GM19452 (cell line): ENCODE measurements at regions not wholly inside any gene's neighbourhood (a gene's known extent, or its start where the extent isn't known, plus 50 kb on each side); places are given as distances from the start of the nearest gene placed in this dataset.
"Not testable (repeated sequence)": the region's sequence is repeated elsewhere in the genome, so short reads cannot be mapped to it uniquely, and the experiment has no call there.

Experiments used
- ATAC-seq: cut with Tn5 transposase; IDR thresholded peaks from one replicate; pipeline ENCODE4 v1.9.1; 2021; ENCODE audit not compliant: unreplicated experiment

DNA sequence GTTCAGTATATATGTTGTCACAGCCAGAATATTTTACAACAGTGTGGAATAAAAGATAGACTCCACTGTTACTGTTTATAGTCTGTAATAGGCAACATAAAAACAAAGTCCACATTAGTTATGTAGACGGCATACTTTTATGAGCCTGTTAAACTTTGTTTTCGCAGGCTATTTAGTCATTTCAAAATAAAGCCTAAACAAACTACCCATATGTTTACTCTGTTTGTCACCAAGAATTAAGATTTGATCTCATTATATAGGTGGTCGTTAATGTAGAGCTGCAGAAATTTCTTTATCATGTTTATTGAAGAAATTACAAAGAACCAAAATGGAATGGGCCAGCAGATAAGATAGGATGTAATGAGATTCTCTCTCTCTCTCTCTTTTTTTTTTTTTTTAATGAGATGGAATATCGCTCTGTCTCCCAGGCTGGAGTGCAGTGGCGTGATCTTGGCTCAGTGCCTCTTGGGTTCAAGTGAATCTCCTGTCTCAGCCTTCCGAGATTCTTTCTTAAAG lies 943.8 kb upstream of the SOX9 start:
- ATAC-seq: no peak

DNA sequence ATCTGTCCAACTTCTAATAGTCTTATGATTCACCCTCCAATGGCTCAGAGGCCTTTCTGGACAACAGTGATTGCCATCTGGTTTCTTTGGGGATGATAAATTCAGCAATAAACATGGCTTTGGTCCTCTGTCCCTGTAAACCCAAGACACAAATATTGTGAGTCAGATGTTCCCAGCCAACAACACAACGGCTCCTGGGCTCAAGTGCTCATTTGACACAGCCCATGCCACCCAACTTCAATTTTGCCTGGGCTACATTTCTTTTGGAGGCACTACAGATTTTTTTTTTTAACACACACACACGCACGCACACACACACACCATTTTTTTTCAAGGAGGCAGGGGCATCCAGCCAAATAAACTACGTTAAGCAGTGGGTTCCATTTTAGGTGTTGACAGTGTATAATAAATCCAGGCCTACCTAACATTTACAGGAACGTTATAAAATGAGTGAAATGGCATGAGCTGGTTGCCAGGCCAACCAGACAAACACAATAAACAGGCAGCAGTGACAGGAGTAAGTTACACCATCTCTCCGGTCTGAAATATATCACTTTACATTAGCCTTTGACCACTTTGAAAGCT lies 939.9 kb upstream of the SOX9 start:
- no peak for ATAC-seq

DNA sequence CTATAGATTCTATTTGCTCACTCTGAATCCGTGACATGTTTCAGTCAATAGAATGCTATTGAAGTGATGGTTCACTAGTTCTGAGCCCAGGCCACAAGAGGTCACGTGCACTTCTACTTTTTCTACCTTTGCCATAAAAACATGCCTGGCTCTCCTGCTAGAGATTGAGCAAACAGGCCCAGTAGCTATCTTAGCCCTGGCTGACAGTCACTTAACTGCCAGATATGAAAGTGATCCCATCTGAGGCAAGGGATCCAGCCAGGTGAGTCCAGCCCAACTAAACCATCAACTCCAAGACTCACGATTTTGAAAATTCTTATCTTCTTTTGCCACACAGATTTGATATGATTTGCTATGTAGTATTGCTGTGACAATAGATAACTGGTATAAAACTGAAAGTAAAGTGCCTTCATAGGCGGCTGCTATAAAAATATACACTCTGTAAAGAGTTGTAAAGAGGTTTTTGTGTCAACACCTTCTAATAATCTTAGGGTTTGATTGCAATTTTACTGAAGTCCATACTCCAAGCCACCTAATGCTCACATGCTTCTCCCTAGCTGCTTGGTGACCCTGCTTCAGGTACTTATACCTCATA lies 937.7 kb upstream of the SOX9 start:
- no peak for ATAC-seq

DNA sequence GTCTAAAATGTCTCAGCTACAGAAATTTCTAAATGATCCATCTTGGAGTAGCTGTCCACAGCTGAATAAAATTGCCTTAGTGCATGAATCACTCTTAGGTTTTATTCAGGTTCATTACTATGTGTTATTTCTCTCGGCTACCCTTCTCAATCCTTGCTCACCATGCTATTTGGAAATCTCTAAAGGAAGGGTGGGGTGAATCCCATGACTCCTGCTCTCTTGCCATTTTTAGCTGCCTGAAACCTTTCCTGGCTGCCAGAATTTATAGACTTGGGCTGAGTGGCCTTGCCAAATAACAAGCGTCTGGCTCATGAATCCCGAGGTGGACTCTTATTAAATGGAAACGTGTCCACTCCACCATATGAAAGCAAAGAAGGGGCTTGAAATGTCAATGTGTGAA lies 936.1 kb upstream of the SOX9 start:
- ATAC-seq: no peak

- no peak for ATAC-seq
Observed at GRCh38 chr17:71187145-71187878, 933.5 kb upstream of the SOX9 start.

GRCh38 chr17:71188811-71189492 lies 931.9 kb upstream of the SOX9 start:
- no peak for ATAC-seq

- ATAC-seq: no peak
Observed at GRCh38 chr17:71189493-71189831, 931.4 kb upstream of the SOX9 start.

GRCh38 chr17:71192039-71192555 lies 928.7 kb upstream of the SOX9 start:
- no peak for ATAC-seq

DNA sequence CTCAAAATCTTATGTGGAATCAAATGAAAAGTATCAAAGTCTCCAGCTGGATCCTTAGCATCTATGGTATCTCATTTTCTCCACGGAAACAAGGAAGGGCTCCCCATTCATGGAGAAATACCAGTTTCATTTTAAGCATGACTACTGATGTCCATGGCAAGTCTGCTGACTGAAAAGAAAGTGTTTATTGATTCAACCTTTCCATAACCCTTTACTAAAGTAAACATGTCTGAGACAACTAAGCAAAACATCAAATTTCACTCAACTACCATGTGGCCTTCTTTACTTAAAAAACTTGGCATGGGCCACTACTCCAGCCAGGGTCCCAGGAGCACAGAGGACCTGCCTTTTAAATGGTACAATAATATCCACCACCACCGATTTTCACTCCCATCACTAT lies 928.0 kb upstream of the SOX9 start:
- ATAC-seq: no peak

DNA sequence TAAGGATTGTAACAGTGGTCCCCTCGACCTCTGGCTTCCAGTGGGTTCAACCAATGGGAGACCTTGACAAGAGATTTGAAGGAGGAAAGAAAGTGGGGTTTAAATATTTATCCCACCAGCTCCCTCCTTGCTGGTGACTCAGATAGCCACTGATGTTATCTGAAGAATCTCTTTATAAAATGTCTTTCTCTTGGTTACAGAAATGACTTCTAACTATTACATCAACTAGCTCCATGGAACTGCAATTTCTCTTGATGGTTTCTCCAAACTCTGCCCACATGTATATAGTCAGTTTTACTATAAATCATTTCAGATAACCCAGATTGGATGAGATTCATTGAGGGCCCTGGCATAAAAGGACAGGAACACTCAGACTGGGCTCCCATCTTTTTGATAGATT lies 920.2 kb upstream of the SOX9 start:
- ATAC-seq: no peak

- no peak for ATAC-seq
Observed at GRCh38 chr17:71201639-71202038, 919.2 kb upstream of the SOX9 start.

- ATAC-seq: no peak
Observed at GRCh38 chr17:71202449-71202848, 918.4 kb upstream of the SOX9 start.

DNA sequence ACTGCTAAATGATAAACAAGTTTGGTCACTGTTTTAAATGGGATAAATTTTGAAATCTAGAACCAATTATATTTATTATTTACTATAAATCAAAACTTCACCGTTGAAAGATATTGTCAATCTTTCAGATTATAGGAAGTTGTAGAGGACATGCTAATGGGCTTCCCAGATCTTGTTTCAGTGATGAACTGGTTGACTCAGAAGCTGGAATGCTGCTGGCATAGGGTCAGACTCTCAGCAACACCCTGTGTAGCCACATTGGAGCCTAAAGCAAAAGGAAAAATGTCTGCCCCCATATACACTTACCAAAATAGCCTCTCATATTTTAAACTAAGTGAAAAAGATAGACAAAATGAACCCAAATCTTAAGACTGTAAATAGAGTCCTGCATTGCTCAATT lies 916.9 kb upstream of the SOX9 start:
- no peak for ATAC-seq

DNA sequence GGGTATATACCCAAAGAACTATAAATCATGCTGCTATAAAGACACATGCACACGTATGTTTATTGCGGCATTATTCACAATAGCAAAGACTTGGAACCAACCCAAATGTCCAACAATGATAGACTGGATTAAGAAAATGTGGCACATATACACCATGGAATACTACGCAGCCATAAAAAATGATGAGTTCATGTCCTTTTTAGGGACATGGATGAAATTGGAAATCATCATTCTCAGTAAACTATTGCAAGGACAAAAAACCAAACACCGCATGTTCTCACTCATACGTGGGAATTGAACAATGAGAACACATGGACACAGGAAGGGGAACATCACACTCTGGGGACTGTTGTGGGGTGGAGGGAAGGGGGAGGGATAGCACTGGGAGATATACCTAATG lies 914.9 kb upstream of the SOX9 start:
- ATAC-seq: not testable (repeated sequence)

DNA sequence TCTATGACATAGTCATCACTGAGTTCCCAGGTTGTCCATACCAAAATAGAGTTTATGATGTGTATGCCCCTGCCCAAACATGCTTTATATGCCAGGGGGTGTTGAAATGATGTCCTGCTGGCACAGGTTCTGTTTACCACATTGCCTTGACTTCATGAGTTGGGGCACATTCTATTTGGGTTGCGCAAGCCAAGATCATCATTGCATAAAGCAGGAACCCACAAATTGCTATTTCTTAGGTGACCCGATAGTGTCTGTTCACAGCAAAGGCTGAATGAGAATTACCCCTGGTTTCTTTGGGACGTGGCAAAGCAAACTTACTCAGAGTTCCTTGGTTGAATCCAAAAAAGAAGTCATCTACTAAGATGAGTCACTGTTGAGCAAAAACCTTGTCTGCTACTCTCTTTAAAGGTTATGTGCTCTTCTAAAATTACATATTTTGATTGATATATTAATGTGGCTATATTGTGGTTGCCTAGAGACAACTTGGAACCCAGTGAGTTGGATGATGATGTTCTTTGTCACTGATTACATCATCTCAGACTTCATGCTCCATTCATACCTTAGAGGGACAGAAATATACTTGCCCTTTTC lies 912.6 kb upstream of the SOX9 start:
- no peak for ATAC-seq

DNA sequence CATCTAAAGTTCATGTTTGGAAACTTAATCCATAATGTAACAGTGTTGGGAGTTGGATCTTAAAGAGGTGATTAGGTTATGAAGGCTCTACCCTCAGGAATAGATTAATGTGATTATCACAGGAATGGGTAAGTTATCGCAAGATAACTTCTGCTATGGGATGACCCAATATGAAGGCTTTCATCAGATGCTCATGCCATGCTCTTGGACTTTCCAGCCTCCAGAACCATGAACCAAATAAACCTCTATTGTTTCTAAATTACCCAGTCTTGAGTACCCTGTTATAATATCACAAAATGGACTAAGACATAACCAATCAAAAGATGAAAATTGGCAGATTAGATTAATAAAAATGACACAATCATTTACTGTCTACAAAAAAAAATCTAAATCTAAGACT lies 906.9 kb upstream of the SOX9 start:
- no peak for ATAC-seq

GRCh38 chr17:71217769-71218168 lies 903.1 kb upstream of the SOX9 start:
- no peak for ATAC-seq

DNA sequence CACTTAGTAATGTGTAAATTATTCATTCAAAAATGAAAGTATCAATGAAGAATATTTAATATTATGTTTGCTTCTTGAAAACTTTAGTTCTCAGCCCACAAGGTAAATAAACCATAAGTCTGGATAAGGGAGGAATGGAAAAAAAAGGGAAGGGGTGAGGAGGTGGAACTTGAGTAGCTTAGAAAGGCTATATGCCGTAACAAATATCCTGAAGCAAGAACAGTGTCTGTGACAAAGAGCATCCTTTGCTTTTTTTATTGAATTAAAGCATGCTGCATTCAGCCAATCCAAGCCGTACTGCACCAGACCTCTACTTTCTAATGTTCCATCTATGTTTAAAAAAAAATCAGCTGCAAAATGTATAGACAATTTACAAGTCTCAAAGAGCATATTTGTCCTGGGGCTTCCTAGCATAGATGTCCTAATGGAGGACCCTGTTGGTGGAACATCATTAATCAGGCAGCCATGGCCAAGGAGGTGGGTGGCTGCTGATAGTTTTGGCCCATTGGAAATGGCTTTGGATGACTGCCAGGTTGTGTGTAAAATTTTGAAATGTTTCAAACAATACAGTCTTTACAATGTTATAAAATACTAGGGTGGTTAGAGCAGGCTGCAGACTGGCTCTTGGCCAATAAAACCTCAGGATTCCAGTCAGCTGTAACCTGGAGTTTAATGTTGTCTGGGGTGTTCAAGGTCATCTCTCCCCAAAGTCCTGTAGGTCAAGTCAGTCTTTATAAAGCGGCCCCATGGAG lies 895.8 kb upstream of the SOX9 start:
- ATAC-seq: no peak

- ATAC-seq: no peak
Observed at GRCh38 chr17:71227841-71228240, 893.0 kb upstream of the SOX9 start.

GRCh38 chr17:71229070-71229469 lies 891.8 kb upstream of the SOX9 start:
- ATAC-seq: no peak
